Endothelial cell of umbilical vein (primary cell): ENCODE measurements at regions not wholly inside any gene's neighbourhood (a gene's known extent, or its start where the extent isn't known, plus 50 kb on each side); places are given as distances from the start of the nearest gene placed in this dataset.

Source experiments
- BruUV-seq: library from RNA; stranded (reverse); fragments of 400-500 nt; replicated peaks from 2 replicates; lab custom pipeline; 2021; lab: Mats Ljungman, UMichigan
- CTCF ChIA-PET: fragments of 300-600, 350-600 bp; sonication (Branson Sonifier 250); formaldehyde crosslinking; loops from one replicate; lab custom pipeline; 2021; ENCODE audit warnings: antibody characterized with exemption, inconsistent platforms; lab: Charles Lee
- POLR2A ChIA-PET: fragments of 300-600, 350-600 bp; sonication (Branson Sonifier 250); formaldehyde crosslinking; loops from one replicate; lab custom pipeline; 2021; ENCODE audit warnings: antibody characterized with exemption, inconsistent platforms; lab: Charles Lee
- DNase-seq: peaks from one replicate; pipeline ENCODE4 v3.0.0-alpha.2; 2011; ENCODE audit warnings: low read depth, low spot score
- FAIRE-seq: peaks from 2 replicates; lab custom pipeline; 2011; peaks lifted over from hg19 to GRCh38; lab: Jason Lieb, UNC
- H2AFZ ChIP-seq: 2 replicates; pipeline ENCODE4 v1.6.0; 2012; ENCODE audit warnings: low read depth, low read length, control low read depth, inconsistent platforms
- H3K27ac ChIP-seq: 2 replicates; pipeline ENCODE4 v1.5.1; 2011; ENCODE audit warnings: low read depth, mild to moderate bottlenecking, control low read depth, low read length, moderate library complexity; ENCODE audit not compliant: insufficient read depth
- H3K27me3 ChIP-seq, 2 experiments: 2 replicates each; pipeline versions ENCODE4 v1.6.0 to v1.6.1; 2011; ENCODE audit warnings: low read length in 2 of 2, mixed read lengths in 1 of 2; ENCODE audit not compliant: control insufficient read depth in 2 of 2, insufficient read depth in 2 of 2
- H3K36me3 ChIP-seq, 2 experiments: 2 replicates in 1 of 2; 3 replicates in 1 of 2; pipeline ENCODE4 v1.5.1; 2011; ENCODE audit warnings: low read length in 2 of 2, mild to moderate bottlenecking in 1 of 2, moderate library complexity in 1 of 2; ENCODE audit not compliant: control insufficient read depth in 2 of 2, insufficient read depth in 2 of 2; ENCODE audit errors: extremely low read depth in 1 of 2
- H3K4me1 ChIP-seq: 3 replicates; pipeline ENCODE4 v1.5.1; 2011; ENCODE audit warnings: mild to moderate bottlenecking, low read length; ENCODE audit not compliant: control insufficient read depth, insufficient read depth; ENCODE audit errors: extremely low read depth
- H3K4me2 ChIP-seq: 2 replicates; pipeline ENCODE4 v1.6.1; 2011; ENCODE audit warnings: low read length, control low read depth, mixed read lengths; ENCODE audit not compliant: insufficient read depth
- H3K4me3 ChIP-seq, 3 experiments: fragments of 200-600 bp in 1 of 3; sonication (generic), shearing (Covaris generic) in 1 of 3; replicated peaks in 1 of 3; 2 replicates each; pipeline ENCODE4 v1.5.1; 2011 to 2016; ENCODE audit warnings: control low read depth in 3 of 3, low read length in 3 of 3, mild to moderate bottlenecking in 2 of 3, inconsistent platforms in 1 of 3, low read depth in 1 of 3, moderate library complexity in 1 of 3; ENCODE audit not compliant: insufficient read depth in 1 of 3
- H3K79me2 ChIP-seq: 2 replicates; pipeline ENCODE4 v1.6.0; 2012; ENCODE audit warnings: low read length, inconsistent platforms; ENCODE audit not compliant: control insufficient read depth, insufficient read depth
- H3K9ac ChIP-seq: replicated peaks from 2 replicates; pipeline ENCODE3; 2011; ENCODE audit warnings: low read length, control low read depth; ENCODE audit not compliant: insufficient read depth; ENCODE audit errors: extremely low read depth
- H3K9me1 ChIP-seq: replicated peaks from 3 replicates; pipeline ENCODE4 v1.6.0; 2011; ENCODE audit warnings: mild to moderate bottlenecking, low read length; ENCODE audit not compliant: control insufficient read depth, insufficient read depth; ENCODE audit errors: extremely low read depth
- H3K9me3 ChIP-seq: replicated peaks from 2 replicates; pipeline ENCODE4 v1.5.1; 2012; ENCODE audit warnings: low read length, inconsistent platforms; ENCODE audit not compliant: control insufficient read depth, insufficient read depth
- H4K20me1 ChIP-seq: replicated peaks from 2 replicates; pipeline ENCODE3; 2011; ENCODE audit warnings: mild to moderate bottlenecking, low read length; ENCODE audit not compliant: control insufficient read depth, insufficient read depth; ENCODE audit errors: extremely low read depth
- CTCF ChIP-seq, 2 donors: IDR thresholded peaks; 1 replicate in 1 of 2; 2 replicates in 1 of 2; pipeline ENCODE4 v1.5.1; 2011; ENCODE audit warnings: low read length in 2 of 2, mild to moderate bottlenecking in 2 of 2, moderate library complexity in 2 of 2, control low read depth in 1 of 2, inconsistent platforms in 1 of 2, low read depth in 1 of 2; ENCODE audit not compliant: insufficient read depth in 1 of 2; ENCODE audit errors: extremely low read depth in 1 of 2
- EZH2 ChIP-seq: IDR thresholded peaks from 2 replicates; pipeline ENCODE4 v1.6.1; 2012; ENCODE audit warnings: borderline replicate concordance, low read depth, mild to moderate bottlenecking, moderate library complexity, low read length, inconsistent platforms; ENCODE audit not compliant: severe bottlenecking
- FOS ChIP-seq: IDR thresholded peaks from 2 replicates; pipeline ENCODE4 v1.6.1; 2011; ENCODE audit warnings: mild to moderate bottlenecking, low read length, moderate library complexity, borderline replicate concordance; ENCODE audit not compliant: insufficient read depth
- GATA2 ChIP-seq: IDR thresholded peaks from 2 replicates; pipeline ENCODE4 v1.7.0; 2011; ENCODE audit warnings: low read depth, mild to moderate bottlenecking, moderate library complexity, mixed read lengths, low read length; ENCODE audit not compliant: insufficient read length, insufficient read depth
- JUN ChIP-seq: IDR thresholded peaks from 2 replicates; pipeline ENCODE4 v1.6.1; 2011; ENCODE audit warnings: borderline replicate concordance, low read depth; ENCODE audit not compliant: insufficient read length, insufficient read depth
- MAX ChIP-seq: IDR thresholded peaks from 2 replicates; pipeline ENCODE4 v1.6.1; 2011; ENCODE audit not compliant: insufficient read depth, insufficient read length
- MYC ChIP-seq: IDR thresholded peaks from one replicate; pipeline ENCODE4 v1.6.1; 2011; ENCODE audit warnings: mild to moderate bottlenecking, low read depth, low read length
- POLR2A ChIP-seq: IDR thresholded peaks from 2 replicates; pipeline ENCODE4 v1.6.1; 2012; ENCODE audit warnings: low read depth, mild to moderate bottlenecking, control low read depth, low read length
- POLR2AphosphoS5 ChIP-seq: IDR thresholded peaks from 2 replicates; pipeline ENCODE4 v1.6.1; 2012; ENCODE audit warnings: low read depth, mild to moderate bottlenecking, control low read depth, low read length, moderate library complexity; ENCODE audit not compliant: insufficient read depth
- dilution Hi-C: fragments of 300-500 bp; cut with MboI; formaldehyde crosslinking; loops from one replicate; pipeline ENCODE4 v1.15.0; 2019; ENCODE audit warnings: low sequenced_read_pairs; ENCODE audit not compliant: extremely low pct_ligation_motif_present
- intact Hi-C: fragments of 100-400 bp; cut with micrococcal nuclease; formaldehyde crosslinking; loops from one replicate; pipeline ENCODE4 v1.10.0; 2022

- Histone ChIP-seq H3K9ac (no peak overlapping the region), H2AFZ (no peak overlapping the region), H3K9me1 (no peaks in the 10 kb centered on the region), H3K4me3 (no peak overlapping the region), H3K9me3 (no peaks in the 10 kb centered on the region), H3K36me3 (no peaks in the 10 kb centered on the region), H3K79me2 (no peaks in the 10 kb centered on the region), H3K4me2 (no peak overlapping the region), H4K20me1 (no peaks in the 10 kb centered on the region), H3K27me3 (peaks cover 3 to 5% of the 10 kb centered on the region in 2 experiments), H3K4me1 (no peaks in the 10 kb centered on the region), H3K27ac (no peak overlapping the region)
- dilution Hi-C loops = no loop called here
- FAIRE-seq (no peak), DNase-seq (no peak)
- TF ChIP-seq MYC (no peak), MAX (no peak), POLR2A (no peak), POLR2AphosphoS5 (no peak), FOS (no peak), CTCF (IDR thresholded peaks at IDR 0.05; ENCODE audit: extremely low read depth in 1 of 2, insufficient read depth in 1 of 2, low read depth in 1 of 2, low read length in 2 of 2) (no peak), GATA2 (no peak), JUN (no peak), EZH2 (no peak)
- intact Hi-C loops = no loop called here
- ChIA-PET CTCF (interaction anchor here (1.3 kb wide), 1 partner anchor 139 kb away, joined by 3 read pairs; no protein-coding TSS in a partner anchor), POLR2A (no interaction called here)
- BruUV-seq = no TSS peak
These were observed 55.7 kb upstream of the PKDCC start for GRCh38 chr2:41992056-41992642.
